HUDEP-2 (cell line): ENCODE measurements at regions not wholly inside any gene's neighbourhood (a gene's known extent, or its start where the extent isn't known, plus 50 kb on each side); places are given as distances from the start of the nearest gene placed in this dataset.
"Not testable (repeated sequence)": the region's sequence is repeated elsewhere in the genome, so short reads cannot be mapped to it uniquely, and the experiment has no call there.

Experiments
- DNase-seq, 76 experiments: peaks; one replicate each; lab custom pipeline; 2025; ENCODE audit not compliant: unreplicated experiment in 76 of 76; lab: John Stamatoyannopoulos, UW

DNA sequence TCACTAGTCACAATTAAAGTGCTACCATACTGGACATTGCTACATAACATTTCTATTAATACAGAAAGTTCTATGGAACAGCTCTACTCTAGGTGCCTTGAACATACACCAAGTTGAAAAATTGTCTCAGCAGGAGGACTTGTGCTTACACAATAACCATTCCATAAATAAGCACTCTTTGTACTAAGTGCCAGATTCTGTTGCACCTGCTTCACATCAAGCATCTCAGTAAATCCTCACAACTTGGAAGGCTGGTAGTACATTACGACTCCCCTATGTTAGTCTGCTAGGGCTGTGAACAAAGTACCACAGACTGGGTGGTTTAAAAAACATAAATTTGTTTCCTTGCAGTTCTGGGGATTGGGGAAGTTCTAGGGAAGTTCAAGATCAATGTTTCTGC, 296.9 kb upstream of the NCKAP5 start:
- DNase-seq = no peak

DNA sequence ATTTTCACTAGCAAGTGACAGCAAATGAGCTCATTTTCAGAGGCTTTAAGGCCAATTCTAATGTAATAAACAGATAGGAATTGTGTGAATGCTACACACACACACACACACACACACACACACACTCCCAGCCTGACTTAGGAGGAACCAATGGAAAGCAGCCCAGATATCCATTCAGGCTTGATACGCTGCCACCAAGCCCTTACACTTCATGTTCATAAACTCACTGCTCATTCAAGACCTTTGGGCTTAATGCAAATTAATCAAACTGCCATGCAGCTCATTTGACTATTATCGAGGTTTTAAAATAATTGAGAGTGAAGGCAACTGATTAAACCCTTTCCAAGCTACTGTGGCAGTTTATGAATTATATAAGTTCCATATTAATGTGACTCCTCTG, 298.9 kb upstream of the NCKAP5 start:
- no peak for DNase-seq

DNA sequence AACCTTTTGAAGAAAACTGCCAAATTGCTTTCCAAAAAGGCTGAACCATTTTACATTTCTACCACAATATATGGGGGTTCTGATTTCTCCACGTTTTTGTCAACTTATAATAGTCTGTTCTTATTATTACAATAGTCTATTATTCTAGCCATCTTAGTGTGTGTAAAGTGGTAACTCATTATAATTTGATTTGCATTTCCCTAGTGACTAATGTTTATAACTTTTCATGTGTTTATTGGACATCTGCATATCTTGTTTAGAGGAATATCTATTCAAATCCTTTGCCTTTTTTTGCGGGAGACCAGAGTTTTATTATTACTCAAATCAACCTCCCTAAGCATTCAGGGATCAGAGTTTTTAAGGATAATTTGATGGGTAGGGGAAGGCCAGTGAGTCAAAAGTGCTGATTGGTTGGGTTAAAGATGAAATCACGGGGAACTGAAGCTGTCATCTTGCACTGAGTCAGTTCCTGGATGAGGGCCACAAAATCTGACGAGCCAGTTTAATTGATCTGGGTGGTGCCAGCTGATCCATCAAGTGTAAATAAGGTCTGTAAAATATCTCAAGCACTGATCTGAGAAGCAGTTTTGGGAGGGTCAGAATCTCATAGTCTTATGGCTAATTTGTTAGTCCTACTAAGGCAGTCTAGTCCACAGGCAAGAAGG, 303.4 kb upstream of the NCKAP5 start:
- DNase-seq = no peak

- DNase-seq = no peak
Measured at GRCh38 chr2:133878326-133878725, 310.1 kb upstream of the NCKAP5 start.

DNA sequence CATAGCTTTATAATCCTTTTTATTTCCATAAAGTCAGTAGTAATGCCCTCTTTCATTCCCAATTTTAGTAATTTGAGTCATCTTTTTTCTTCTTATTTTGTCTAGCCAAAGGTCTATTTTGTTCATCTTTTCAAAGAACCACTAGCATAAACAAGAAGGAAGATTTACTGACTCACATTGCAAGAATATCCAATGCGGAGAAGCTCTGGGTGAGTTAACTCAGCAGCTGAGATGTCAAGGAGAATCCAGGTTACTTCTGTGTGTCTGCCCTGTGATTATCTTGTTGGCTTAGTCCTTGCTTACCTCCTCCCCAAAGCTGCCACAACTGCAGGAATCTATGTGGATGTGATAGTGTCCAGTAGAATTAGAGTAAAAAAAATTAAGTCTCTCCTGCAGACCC, 311.4 kb upstream of the NCKAP5 start:
- DNase-seq = no peak

DNA sequence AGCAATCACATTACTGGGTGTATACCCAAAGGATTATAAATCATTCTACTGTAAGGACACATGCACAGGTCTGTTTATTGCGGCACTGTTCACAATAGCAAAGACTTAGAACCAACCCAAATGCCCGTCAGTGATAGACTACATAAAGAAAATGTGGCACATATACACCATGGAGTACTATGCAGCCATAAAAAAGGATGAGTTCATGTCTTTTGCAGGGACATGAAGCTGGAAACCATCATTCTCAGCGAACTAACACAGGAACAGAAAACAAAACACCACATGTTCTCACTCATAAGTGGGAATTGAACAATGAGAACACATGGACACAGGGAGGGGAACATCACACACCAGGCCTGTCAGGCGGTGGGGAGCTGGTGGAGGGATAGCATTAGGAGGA, 313.9 kb upstream of the NCKAP5 start:
- not testable (repeated sequence) for DNase-seq

DNA sequence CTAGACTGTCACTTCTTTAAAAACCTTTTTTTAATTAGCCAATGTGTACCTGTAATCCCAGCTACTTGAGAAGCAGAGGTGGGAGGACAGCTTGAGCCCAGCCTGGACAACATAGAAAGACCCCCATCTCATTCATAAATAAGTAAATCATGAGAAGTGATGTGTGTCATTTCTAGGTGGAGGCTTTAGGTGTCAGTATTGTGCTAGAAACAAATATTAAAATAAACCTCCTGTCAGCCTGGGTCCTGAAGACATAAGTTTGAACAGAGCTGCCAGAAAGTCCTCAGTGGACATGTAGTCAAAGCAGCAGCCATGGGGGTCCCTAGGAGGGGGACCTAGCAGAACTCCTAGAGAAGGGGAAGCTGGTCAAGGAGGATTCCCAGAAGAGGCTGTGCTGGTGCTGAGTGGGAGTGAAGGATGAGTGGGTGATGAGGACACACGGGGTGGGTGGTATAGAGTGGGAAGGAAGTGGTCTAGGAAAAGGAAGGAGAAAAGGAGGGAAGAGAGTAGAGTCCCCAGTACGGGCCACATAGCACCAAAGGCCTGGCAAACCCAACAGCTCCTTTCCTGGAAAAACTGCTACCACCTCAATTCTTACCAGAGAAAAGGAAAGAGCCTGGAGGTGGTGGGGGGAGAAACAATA, 316.6 kb upstream of the NCKAP5 start:
- DNase-seq = no peak

DNA sequence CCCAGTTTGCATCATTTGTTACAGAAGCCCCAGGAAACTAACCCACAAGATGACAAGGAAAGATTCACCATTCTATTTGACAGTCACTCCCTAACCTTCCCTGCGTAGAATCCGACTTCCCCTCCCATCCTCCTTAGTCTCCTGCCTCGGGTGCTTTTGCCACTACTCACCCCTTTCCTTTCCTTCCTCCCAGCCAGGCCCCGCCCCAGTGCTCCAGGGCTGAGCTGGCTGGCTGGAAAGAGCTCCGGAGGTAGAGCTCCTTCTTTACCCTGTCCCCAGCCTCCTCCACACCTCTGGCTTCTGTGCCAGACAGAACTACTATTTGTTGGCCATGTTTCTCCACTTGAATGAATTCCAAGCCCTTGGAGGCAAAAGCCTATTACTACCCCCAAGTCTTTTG, 317.6 kb upstream of the NCKAP5 start:
- no peak for DNase-seq

DNA sequence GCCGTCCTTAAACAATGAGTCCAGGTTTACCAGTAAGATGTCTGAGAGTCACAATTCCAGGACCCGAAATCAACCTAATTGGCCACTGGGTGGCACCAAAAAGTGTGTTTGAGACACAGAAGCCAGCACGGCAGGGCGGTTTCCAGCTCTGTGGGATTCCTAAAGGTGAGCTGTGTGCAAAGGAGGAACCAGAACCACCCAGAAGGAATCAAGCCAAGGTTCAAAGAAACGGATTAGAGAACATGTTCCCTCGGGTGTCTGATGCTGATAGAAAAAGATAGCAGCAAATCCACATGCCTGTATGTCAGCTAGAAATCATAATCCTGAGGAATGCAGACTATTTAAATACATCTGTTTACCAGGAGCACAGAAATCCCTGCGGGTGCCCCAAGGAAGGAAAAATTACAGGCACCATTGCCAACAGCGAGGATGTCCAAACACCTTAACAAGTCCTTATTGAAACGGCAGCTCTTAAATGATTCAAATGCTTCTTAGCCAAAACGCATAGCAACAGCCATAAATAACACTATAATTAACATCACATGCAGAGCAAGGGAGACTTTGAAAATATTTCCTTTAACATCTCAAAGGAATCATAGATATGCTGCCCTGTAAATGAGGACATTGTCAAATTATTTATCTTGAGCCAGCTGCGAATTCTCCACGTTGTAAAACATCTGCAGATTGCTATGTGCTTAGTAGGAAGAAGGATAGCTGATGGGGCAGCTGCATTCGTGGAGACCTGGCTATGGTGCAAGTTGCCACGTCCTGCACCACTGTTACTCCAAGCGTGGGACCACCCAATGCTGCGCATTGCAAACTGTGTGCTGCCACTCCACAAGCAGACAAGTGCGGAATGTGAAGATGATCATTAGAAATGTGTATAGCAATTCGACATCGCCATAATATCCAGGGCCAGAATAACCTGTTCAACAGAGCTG, 318.7 kb upstream of the NCKAP5 start:
- DNase-seq = peak in 37 of 76 experiments; percentile 1 to 44 (median 11)

DNA sequence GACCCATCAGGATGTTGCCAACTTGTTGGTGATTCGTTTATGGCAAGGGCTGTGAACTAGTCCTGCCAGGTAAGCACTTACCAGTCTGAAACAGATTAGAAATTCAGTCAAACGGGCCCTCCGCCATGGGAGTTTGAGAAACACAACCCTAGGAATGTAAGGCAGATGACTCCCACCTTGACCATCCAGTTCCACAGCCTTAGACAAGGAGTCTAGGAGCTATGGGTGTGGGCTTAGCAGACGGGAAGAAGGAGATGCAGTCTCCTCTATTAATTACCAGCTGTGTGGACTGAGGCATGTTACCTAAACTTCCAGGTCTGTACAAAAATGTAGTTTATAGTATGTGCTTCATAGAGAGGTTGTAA, 319.4 kb upstream of the NCKAP5 start:
- DNase-seq = no peak

DNA sequence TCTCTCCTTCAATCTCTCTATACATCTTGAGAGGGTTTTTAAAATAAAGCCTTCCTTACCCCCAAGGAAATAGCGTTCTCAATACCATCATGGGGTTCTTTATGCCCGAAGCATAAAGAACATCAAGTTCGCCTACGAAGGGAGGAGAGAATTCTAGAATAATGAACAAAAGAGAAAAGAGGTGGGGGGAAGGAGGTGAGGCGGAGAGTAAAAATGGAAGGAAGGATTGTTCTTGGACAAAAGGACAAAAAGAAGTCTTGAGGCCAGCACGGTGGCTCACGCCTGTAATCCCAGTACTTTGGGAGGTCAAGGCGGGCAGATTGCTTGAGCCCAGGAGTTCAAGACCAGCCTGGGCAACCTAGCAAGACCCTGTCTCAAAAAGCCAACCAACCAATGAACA, 319.8 kb upstream of the NCKAP5 start:
- DNase-seq = no peak

GRCh38 chr2:133888621-133889219, 320.5 kb upstream of the NCKAP5 start:
- no peak for DNase-seq

- DNase-seq = no peak
Measured at GRCh38 chr2:133892352-133892913, 324.2 kb upstream of the NCKAP5 start.

DNA sequence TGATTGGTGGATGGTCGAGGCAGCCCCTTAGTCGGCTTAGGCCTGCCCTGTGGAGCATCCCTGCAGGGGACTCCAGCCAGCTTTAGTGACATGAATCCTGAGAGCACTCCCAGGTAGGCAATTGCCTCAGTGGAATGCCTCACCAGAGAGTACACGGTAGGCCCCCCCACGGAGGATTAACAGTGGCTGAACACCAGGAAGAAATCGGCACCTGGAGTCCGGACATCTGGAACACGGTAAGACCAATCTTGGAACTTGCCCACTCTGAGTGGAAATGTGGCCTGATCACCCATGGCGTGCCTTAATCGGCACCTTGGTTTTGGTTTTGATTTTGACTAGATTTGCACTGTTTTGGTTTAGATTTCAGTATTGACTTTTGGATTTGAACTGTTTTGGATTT, 326.2 kb upstream of the NCKAP5 start:
- no peak for DNase-seq

- not testable (repeated sequence) for DNase-seq
Measured at GRCh38 chr2:133897838-133898237, 329.6 kb upstream of the NCKAP5 start.

GRCh38 chr2:133900909-133901308, 332.6 kb upstream of the NCKAP5 start:
- no peak for DNase-seq

DNA sequence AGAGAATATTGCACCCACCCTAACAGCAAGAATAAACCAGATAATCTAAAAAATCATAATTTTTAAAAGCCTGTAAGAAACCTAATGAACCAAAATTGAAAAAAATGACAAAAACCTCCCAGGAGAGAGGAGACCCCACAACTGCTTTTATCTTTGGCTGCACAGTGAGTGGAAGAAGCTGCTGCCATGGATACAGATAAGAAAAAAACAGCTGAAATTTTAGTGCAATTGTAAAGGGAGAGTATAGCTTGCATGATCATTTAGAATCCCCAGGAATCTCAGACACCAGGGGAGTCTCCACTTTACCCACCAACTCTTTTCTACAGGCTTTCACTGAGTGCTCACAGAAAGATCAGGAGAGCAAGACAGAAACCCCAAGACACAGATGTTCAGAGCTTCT, 338.1 kb upstream of the NCKAP5 start:
- DNase-seq = no peak

DNA sequence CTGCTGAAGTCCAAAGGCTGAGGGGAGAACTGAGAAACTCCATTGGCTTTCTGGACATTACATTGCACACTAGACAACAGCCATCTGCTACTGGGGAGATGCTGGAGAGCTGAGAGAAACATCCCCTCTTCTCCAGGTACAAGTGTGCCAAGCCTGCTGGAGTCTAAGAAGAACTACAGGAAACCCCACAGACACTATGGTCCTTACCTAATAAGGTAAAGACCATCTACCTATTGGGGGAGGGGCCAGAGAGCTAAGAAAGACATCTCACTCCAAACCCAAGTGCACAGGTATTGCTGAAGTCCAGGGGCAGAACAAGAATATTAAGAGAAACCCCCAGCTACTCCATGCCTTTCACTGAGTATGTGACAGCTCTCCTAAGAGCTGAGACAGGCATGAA, 338.7 kb upstream of the NCKAP5 start:
- DNase-seq = no peak

DNA sequence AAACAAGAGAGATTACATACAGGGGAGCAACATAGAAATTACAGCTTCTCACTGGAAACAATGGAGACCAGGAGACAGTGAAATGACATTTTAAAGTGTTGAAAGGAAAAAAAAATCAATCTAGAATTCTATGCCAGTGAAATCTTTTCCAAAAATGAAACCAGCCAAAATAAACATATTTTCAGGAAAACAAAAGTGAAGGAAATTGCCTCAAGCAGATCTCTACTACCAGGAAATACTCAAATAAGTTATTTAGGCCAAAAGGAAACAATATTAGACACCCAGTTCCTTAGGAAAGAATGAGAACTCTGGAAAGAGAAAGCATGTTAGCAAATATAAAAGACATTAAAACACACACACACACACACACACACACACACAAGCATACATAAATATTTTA, 339.9 kb upstream of the NCKAP5 start:
- DNase-seq = no peak

DNA sequence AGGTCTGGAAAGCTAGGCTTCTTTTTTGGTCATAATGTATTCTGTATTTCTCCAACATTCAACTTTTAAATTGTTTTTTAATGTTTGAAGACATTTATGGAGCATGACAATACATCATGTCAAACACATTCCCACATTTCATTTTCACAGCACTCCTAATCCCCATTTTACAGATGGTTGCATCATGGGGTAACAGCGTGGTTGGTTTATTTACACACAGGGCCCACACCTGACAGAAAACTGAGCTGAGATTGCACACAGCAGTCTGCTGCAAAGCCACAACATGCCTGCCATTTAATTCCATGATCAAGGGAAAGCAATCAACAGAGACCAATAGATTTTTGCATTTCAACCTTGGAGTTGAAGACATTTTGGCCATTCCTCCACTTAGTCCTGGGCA, 335.7 kb upstream of the MGAT5 start:
- no peak for DNase-seq

- no peak for DNase-seq
Measured at GRCh38 chr2:133919285-133919684, 334.6 kb upstream of the MGAT5 start.
